ENCODE measurements at regions not wholly inside any gene's neighbourhood (a gene's known extent, or its start where the extent isn't known, plus 50 kb on each side); places are given as distances from the start of the nearest gene placed in this dataset.

- no peak for DNase-seq (ENCODE audit: extremely low read depth, low read depth)
- no peak for TF ChIP-seq CTCF (IDR thresholded peaks at IDR 0.05; ENCODE audit: low read depth, low read length)
Measured at GRCh38 chr19:30095171-30095570, 153.1 kb downstream of the URI1 start.

- no peak for DNase-seq (ENCODE audit: extremely low read depth, low read depth)
- no peak for TF ChIP-seq CTCF (IDR thresholded peaks at IDR 0.05; ENCODE audit: low read depth, low read length)
Measured at GRCh38 chr19:30096596-30097370, 154.7 kb downstream of the URI1 start.

GRCh38 chr19:30097746-30098280, 155.8 kb downstream of the URI1 start:
- no peak for TF ChIP-seq CTCF (IDR thresholded peaks at IDR 0.05; ENCODE audit: low read depth, low read length)
- no peak for DNase-seq (ENCODE audit: extremely low read depth, low read depth)

- TF ChIP-seq CTCF (IDR thresholded peaks at IDR 0.05; ENCODE audit: low read depth, low read length), result no peak
- no peak for DNase-seq (ENCODE audit: extremely low read depth, low read depth)
Measured at GRCh38 chr19:30102239-30102638, 160.2 kb downstream of the URI1 start.

- DNase-seq (ENCODE audit: extremely low read depth, low read depth), result no peak
- no peak for TF ChIP-seq CTCF (IDR thresholded peaks at IDR 0.05; ENCODE audit: low read depth, low read length)
Measured at GRCh38 chr19:30102666-30103065, 160.6 kb downstream of the URI1 start.

GRCh38 chr19:30103981-30104380, 161.9 kb downstream of the URI1 start:
- no peak for TF ChIP-seq CTCF (IDR thresholded peaks at IDR 0.05; ENCODE audit: low read depth, low read length)
- DNase-seq (ENCODE audit: extremely low read depth, low read depth), result no peak

- no peak for DNase-seq (ENCODE audit: extremely low read depth, low read depth)
- no peak for TF ChIP-seq CTCF (IDR thresholded peaks at IDR 0.05; ENCODE audit: low read depth, low read length)
Measured at GRCh38 chr19:30105316-30105715, 163.3 kb downstream of the URI1 start.

All from AG09319 (cell line).